ENCODE measurements at regions not wholly inside any gene's neighbourhood (a gene's known extent, or its start where the extent isn't known, plus 50 kb on each side); places are given as distances from the start of the nearest gene placed in this dataset.

GRCh38 chr11:34564406-34564805 lies 50.8 kb upstream of the ELF5 start:
- Histone ChIP-seq H3K79me2 (ENCODE audit: control insufficient read depth, insufficient read depth, low read length) (no peaks in the 10 kb centered on the region), H2BK120ac (ENCODE audit: low read depth, low read length) (no peak overlapping the region), H2AK5ac (ENCODE audit: low read length) (no peak overlapping the region), H3K27me3 (ENCODE audit: insufficient read depth, low read length, poor library complexity) (no peaks in the 10 kb centered on the region), H3K4ac (ENCODE audit: low read depth, low read length) (no peak overlapping the region), H2BK15ac (replicated peaks; ENCODE audit: low read depth) (no peak overlapping the region), H3K4me2 (ENCODE audit: low read length) (no peak overlapping the region), H3K9ac (ENCODE audit: low read length) (no peak overlapping the region), H3K36me3 (ENCODE audit: control insufficient read depth, insufficient read depth, low read length) (no peaks in the 10 kb centered on the region), H4K5ac (ENCODE audit: low read length) (no peak overlapping the region), H4K8ac (ENCODE audit: low read depth, low read length) (no peak overlapping the region), H3K18ac (ENCODE audit: low read length) (no peak overlapping the region), H3K79me1 (ENCODE audit: low read length) (no peaks in the 10 kb centered on the region), H3K23ac (ENCODE audit: low read length) (no peak overlapping the region), H2BK5ac (ENCODE audit: low read length) (no peak overlapping the region), H3K27ac (ENCODE audit: low read depth, low read length) (no peak overlapping the region), H3K4me3 (ENCODE audit: low read length) (no peak overlapping the region), H3K56ac (ENCODE audit: low read length) (no peak overlapping the region), H3K4me1 (ENCODE audit: control insufficient read depth, low read depth, low read length) (no peaks in the 10 kb centered on the region)
- peak; percentile 92 for DNase-seq
- WGBS (ENCODE audit: extremely low coverage, insufficient coverage, low lambda C conversion rate), result no CpG with 5 or more reads among the region's 3 CpGs

GRCh38 chr11:34564807-34565241 lies 51.2 kb upstream of the ELF5 start:
- Histone ChIP-seq H3K4me2 (ENCODE audit: low read length) (no peak overlapping the region), H4K8ac (ENCODE audit: low read depth, low read length) (no peak overlapping the region), H3K4me1 (ENCODE audit: control insufficient read depth, low read depth, low read length) (no peaks in the 10 kb centered on the region), H3K27ac (ENCODE audit: low read depth, low read length) (no peak overlapping the region), H3K79me2 (ENCODE audit: control insufficient read depth, insufficient read depth, low read length) (no peaks in the 10 kb centered on the region), H3K36me3 (ENCODE audit: control insufficient read depth, insufficient read depth, low read length) (no peaks in the 10 kb centered on the region), H3K4ac (ENCODE audit: low read depth, low read length) (peak overlapping the region; percentile 43), H3K23ac (ENCODE audit: low read length) (no peak overlapping the region), H3K18ac (ENCODE audit: low read length) (no peak overlapping the region), H2BK5ac (ENCODE audit: low read length) (no peak overlapping the region), H2BK120ac (ENCODE audit: low read depth, low read length) (no peak overlapping the region), H3K79me1 (ENCODE audit: low read length) (no peaks in the 10 kb centered on the region), H4K5ac (ENCODE audit: low read length) (no peak overlapping the region), H3K27me3 (ENCODE audit: insufficient read depth, low read length, poor library complexity) (no peaks in the 10 kb centered on the region), H3K56ac (ENCODE audit: low read length) (no peak overlapping the region), H3K4me3 (ENCODE audit: low read length) (no peak overlapping the region), H2AK5ac (ENCODE audit: low read length) (no peak overlapping the region), H2BK15ac (replicated peaks; ENCODE audit: low read depth) (no peak overlapping the region), H3K9ac (ENCODE audit: low read length) (no peak overlapping the region)
- WGBS (ENCODE audit: extremely low coverage, insufficient coverage, low lambda C conversion rate), result no CpG with 5 or more reads among the region's 2 CpGs
- peak; percentile 49 for DNase-seq

- Histone ChIP-seq H3K4ac (ENCODE audit: low read depth, low read length) (no peak overlapping the region), H2BK5ac (ENCODE audit: low read length) (no peak overlapping the region), H3K36me3 (ENCODE audit: control insufficient read depth, insufficient read depth, low read length) (no peaks in the 10 kb centered on the region), H4K5ac (ENCODE audit: low read length) (no peak overlapping the region), H3K4me2 (ENCODE audit: low read length) (no peak overlapping the region), H3K27me3 (ENCODE audit: insufficient read depth, low read length, poor library complexity) (no peaks in the 10 kb centered on the region), H3K4me3 (ENCODE audit: low read length) (no peak overlapping the region), H3K79me1 (ENCODE audit: low read length) (no peaks in the 10 kb centered on the region), H4K8ac (ENCODE audit: low read depth, low read length) (no peak overlapping the region), H3K56ac (ENCODE audit: low read length) (no peak overlapping the region), H2BK15ac (replicated peaks; ENCODE audit: low read depth) (no peak overlapping the region), H3K4me1 (ENCODE audit: control insufficient read depth, low read depth, low read length) (no peaks in the 10 kb centered on the region), H3K9ac (ENCODE audit: low read length) (no peak overlapping the region), H3K18ac (ENCODE audit: low read length) (no peak overlapping the region), H3K27ac (ENCODE audit: low read depth, low read length) (no peak overlapping the region), H3K79me2 (ENCODE audit: control insufficient read depth, insufficient read depth, low read length) (no peaks in the 10 kb centered on the region), H2BK120ac (ENCODE audit: low read depth, low read length) (no peak overlapping the region), H2AK5ac (ENCODE audit: low read length) (no peak overlapping the region), H3K23ac (ENCODE audit: low read length) (no peak overlapping the region)
- peak; percentile 62 for DNase-seq
- no CpG with 5 or more reads among the region's 2 CpGs for WGBS (ENCODE audit: extremely low coverage, insufficient coverage, low lambda C conversion rate)
Measured at GRCh38 chr11:34565417-34566207, 52.0 kb upstream of the ELF5 start.

GRCh38 chr11:34566208-34566551 lies 52.6 kb upstream of the ELF5 start:
- H3K79me1 ChIP-seq (ENCODE audit: low read length), result no peaks in the 10 kb centered on the region
- H2BK5ac ChIP-seq (ENCODE audit: low read length), result no peak overlapping the region
- H2AK5ac ChIP-seq (ENCODE audit: low read length), result no peak overlapping the region
- H4K5ac ChIP-seq (ENCODE audit: low read length), result no peak overlapping the region
- no peaks in the 10 kb centered on the region for H3K4me1 ChIP-seq (ENCODE audit: control insufficient read depth, low read depth, low read length)
- no peaks in the 10 kb centered on the region for H3K36me3 ChIP-seq (ENCODE audit: control insufficient read depth, insufficient read depth, low read length)
- H3K4ac ChIP-seq (ENCODE audit: low read depth, low read length), result no peak overlapping the region
- H2BK15ac ChIP-seq (replicated peaks; ENCODE audit: low read depth), result no peak overlapping the region
- no peak overlapping the region for H4K8ac ChIP-seq (ENCODE audit: low read depth, low read length)
- no peaks in the 10 kb centered on the region for H3K27me3 ChIP-seq (ENCODE audit: insufficient read depth, low read length, poor library complexity)
- no peak overlapping the region for H3K27ac ChIP-seq (ENCODE audit: low read depth, low read length)
- no peak overlapping the region for H3K4me2 ChIP-seq (ENCODE audit: low read length)
- H3K9ac ChIP-seq (ENCODE audit: low read length), result no peak overlapping the region
- WGBS (ENCODE audit: extremely low coverage, insufficient coverage, low lambda C conversion rate), result no CpG with 5 or more reads among the region's 3 CpGs
- no peak overlapping the region for H3K56ac ChIP-seq (ENCODE audit: low read length)
- H3K18ac ChIP-seq (ENCODE audit: low read length), result no peak overlapping the region
- no peaks in the 10 kb centered on the region for H3K79me2 ChIP-seq (ENCODE audit: control insufficient read depth, insufficient read depth, low read length)
- no peak overlapping the region for H3K23ac ChIP-seq (ENCODE audit: low read length)
- H3K4me3 ChIP-seq (ENCODE audit: low read length), result no peak overlapping the region
- no peak for DNase-seq
- no peak overlapping the region for H2BK120ac ChIP-seq (ENCODE audit: low read depth, low read length)

GRCh38 chr11:34566736-34567135 lies 53.1 kb upstream of the ELF5 start:
- H3K4ac ChIP-seq (ENCODE audit: low read depth, low read length), result no peak overlapping the region
- H2AK5ac ChIP-seq (ENCODE audit: low read length), result no peak overlapping the region
- H3K27me3 ChIP-seq (ENCODE audit: insufficient read depth, low read length, poor library complexity), result no peaks in the 10 kb centered on the region
- no peak overlapping the region for H2BK5ac ChIP-seq (ENCODE audit: low read length)
- no peak overlapping the region for H3K23ac ChIP-seq (ENCODE audit: low read length)
- H3K4me1 ChIP-seq (ENCODE audit: control insufficient read depth, low read depth, low read length), result no peaks in the 10 kb centered on the region
- no peak overlapping the region for H2BK15ac ChIP-seq (replicated peaks; ENCODE audit: low read depth)
- H2BK120ac ChIP-seq (ENCODE audit: low read depth, low read length), result no peak overlapping the region
- no peak overlapping the region for H4K5ac ChIP-seq (ENCODE audit: low read length)
- no peak overlapping the region for H3K4me2 ChIP-seq (ENCODE audit: low read length)
- no peak overlapping the region for H3K56ac ChIP-seq (ENCODE audit: low read length)
- no peak overlapping the region for H3K18ac ChIP-seq (ENCODE audit: low read length)
- WGBS (ENCODE audit: extremely low coverage, insufficient coverage, low lambda C conversion rate), result no CpG with 5 or more reads among the region's 4 CpGs
- no peak overlapping the region for H4K8ac ChIP-seq (ENCODE audit: low read depth, low read length)
- no peaks in the 10 kb centered on the region for H3K79me2 ChIP-seq (ENCODE audit: control insufficient read depth, insufficient read depth, low read length)
- no peak overlapping the region for H3K9ac ChIP-seq (ENCODE audit: low read length)
- H3K79me1 ChIP-seq (ENCODE audit: low read length), result no peaks in the 10 kb centered on the region
- DNase-seq, result no peak
- no peaks in the 10 kb centered on the region for H3K36me3 ChIP-seq (ENCODE audit: control insufficient read depth, insufficient read depth, low read length)
- H3K27ac ChIP-seq (ENCODE audit: low read depth, low read length), result no peak overlapping the region
- H3K4me3 ChIP-seq (ENCODE audit: low read length), result no peak overlapping the region

- H3K27ac ChIP-seq (ENCODE audit: low read depth, low read length), result no peak overlapping the region
- no peak overlapping the region for H3K9ac ChIP-seq (ENCODE audit: low read length)
- no peak overlapping the region for H3K4ac ChIP-seq (ENCODE audit: low read depth, low read length)
- no peak overlapping the region for H2AK5ac ChIP-seq (ENCODE audit: low read length)
- H3K27me3 ChIP-seq (ENCODE audit: insufficient read depth, low read length, poor library complexity), result no peaks in the 10 kb centered on the region
- no peaks in the 10 kb centered on the region for H3K79me1 ChIP-seq (ENCODE audit: low read length)
- no peak overlapping the region for H2BK120ac ChIP-seq (ENCODE audit: low read depth, low read length)
- no peak overlapping the region for H3K23ac ChIP-seq (ENCODE audit: low read length)
- no peak overlapping the region for H4K5ac ChIP-seq (ENCODE audit: low read length)
- peak; percentile 26 for DNase-seq
- no CpG with 5 or more reads among the region's 4 CpGs for WGBS (ENCODE audit: extremely low coverage, insufficient coverage, low lambda C conversion rate)
- H3K56ac ChIP-seq (ENCODE audit: low read length), result no peak overlapping the region
- no peak overlapping the region for H3K4me3 ChIP-seq (ENCODE audit: low read length)
- H3K79me2 ChIP-seq (ENCODE audit: control insufficient read depth, insufficient read depth, low read length), result no peaks in the 10 kb centered on the region
- H2BK15ac ChIP-seq (replicated peaks; ENCODE audit: low read depth), result no peak overlapping the region
- H3K4me1 ChIP-seq (ENCODE audit: control insufficient read depth, low read depth, low read length), result no peaks in the 10 kb centered on the region
- H3K4me2 ChIP-seq (ENCODE audit: low read length), result no peak overlapping the region
- H3K18ac ChIP-seq (ENCODE audit: low read length), result no peak overlapping the region
- no peaks in the 10 kb centered on the region for H3K36me3 ChIP-seq (ENCODE audit: control insufficient read depth, insufficient read depth, low read length)
- H4K8ac ChIP-seq (ENCODE audit: low read depth, low read length), result no peak overlapping the region
- H2BK5ac ChIP-seq (ENCODE audit: low read length), result no peak overlapping the region
Measured at GRCh38 chr11:34567733-34568132, 53.2 kb upstream of the EHF start.
